ENCODE measurements at regions not wholly inside any gene's neighbourhood (a gene's known extent, or its start where the extent isn't known, plus 50 kb on each side); places are given as distances from the start of the nearest gene placed in this dataset.
A peak's percentile ranks its signal among the peaks of the same experiment; 100 is the strongest.

- no peak for DNase-seq (ENCODE audit: low read depth)
- TF ChIP-seq, protein P1, sequence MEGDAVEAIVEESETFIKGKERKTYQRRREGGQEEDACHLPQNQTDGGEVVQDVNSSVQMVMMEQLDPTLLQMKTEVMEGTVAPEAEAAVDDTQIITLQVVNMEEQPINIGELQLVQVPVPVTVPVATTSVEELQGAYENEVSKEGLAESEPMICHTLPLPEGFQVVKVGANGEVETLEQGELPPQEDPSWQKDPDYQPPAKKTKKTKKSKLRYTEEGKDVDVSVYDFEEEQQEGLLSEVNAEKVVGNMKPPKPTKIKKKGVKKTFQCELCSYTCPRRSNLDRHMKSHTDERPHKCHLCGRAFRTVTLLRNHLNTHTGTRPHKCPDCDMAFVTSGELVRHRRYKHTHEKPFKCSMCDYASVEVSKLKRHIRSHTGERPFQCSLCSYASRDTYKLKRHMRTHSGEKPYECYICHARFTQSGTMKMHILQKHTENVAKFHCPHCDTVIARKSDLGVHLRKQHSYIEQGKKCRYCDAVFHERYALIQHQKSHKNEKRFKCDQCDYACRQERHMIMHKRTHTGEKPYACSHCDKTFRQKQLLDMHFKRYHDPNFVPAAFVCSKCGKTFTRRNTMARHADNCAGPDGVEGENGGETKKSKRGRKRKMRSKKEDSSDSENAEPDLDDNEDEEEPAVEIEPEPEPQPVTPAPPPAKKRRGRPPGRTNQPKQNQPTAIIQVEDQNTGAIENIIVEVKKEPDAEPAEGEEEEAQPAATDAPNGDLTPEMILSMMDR (IDR thresholded peaks at IDR 0.05; ENCODE audit: low read depth, low read length): no peak
- no peak for TF ChIP-seq POLR2A (IDR thresholded peaks at IDR 0.05; ENCODE audit: extremely low read depth, insufficient read length)
- TF ChIP-seq, protein P2, sequence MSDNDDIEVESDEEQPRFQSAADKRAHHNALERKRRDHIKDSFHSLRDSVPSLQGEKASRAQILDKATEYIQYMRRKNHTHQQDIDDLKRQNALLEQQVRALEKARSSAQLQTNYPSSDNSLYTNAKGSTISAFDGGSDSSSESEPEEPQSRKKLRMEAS (IDR thresholded peaks at IDR 0.05; ENCODE audit: low read depth, low read length): no peak
- TF ChIP-seq MYC (IDR thresholded peaks at IDR 0.05; ENCODE audit: low read depth, low read length): no peak
Observed at GRCh38 chr6:41464481-41464880, 81.7 kb upstream of the FOXP4 start.

GRCh38 chr6:41466437-41466990, 79.7 kb upstream of the FOXP4 start:
- DNase-seq (ENCODE audit: low read depth): peak; percentile 80
- TF ChIP-seq POLR2A (IDR thresholded peaks at IDR 0.05; ENCODE audit: extremely low read depth, insufficient read length) (no peak), MYC (IDR thresholded peaks at IDR 0.05; ENCODE audit: low read depth, low read length) (no peak)
- TF ChIP-seq, protein P1 (IDR thresholded peaks at IDR 0.05; ENCODE audit: low read depth, low read length): no peak
- TF ChIP-seq, protein P2 (IDR thresholded peaks at IDR 0.05; ENCODE audit: low read depth, low read length): no peak
- H3K4me3 ChIP-seq (ENCODE audit: low read depth, low read length): no peak overlapping the region

More at GRCh38 chr6:41464481-41464880, 81.7 kb upstream of the FOXP4 start:
- H3K4me3 ChIP-seq (ENCODE audit: low read depth, low read length): no peak overlapping the region

GRCh38 chr6:41467061-41467460, 79.1 kb upstream of the FOXP4 start:
- no peak overlapping the region for H3K4me3 ChIP-seq (ENCODE audit: low read depth, low read length)
- DNase-seq (ENCODE audit: low read depth): no peak
- TF ChIP-seq, protein P2 (IDR thresholded peaks at IDR 0.05; ENCODE audit: low read depth, low read length): no peak
- TF ChIP-seq MYC (IDR thresholded peaks at IDR 0.05; ENCODE audit: low read depth, low read length): no peak

DNA sequence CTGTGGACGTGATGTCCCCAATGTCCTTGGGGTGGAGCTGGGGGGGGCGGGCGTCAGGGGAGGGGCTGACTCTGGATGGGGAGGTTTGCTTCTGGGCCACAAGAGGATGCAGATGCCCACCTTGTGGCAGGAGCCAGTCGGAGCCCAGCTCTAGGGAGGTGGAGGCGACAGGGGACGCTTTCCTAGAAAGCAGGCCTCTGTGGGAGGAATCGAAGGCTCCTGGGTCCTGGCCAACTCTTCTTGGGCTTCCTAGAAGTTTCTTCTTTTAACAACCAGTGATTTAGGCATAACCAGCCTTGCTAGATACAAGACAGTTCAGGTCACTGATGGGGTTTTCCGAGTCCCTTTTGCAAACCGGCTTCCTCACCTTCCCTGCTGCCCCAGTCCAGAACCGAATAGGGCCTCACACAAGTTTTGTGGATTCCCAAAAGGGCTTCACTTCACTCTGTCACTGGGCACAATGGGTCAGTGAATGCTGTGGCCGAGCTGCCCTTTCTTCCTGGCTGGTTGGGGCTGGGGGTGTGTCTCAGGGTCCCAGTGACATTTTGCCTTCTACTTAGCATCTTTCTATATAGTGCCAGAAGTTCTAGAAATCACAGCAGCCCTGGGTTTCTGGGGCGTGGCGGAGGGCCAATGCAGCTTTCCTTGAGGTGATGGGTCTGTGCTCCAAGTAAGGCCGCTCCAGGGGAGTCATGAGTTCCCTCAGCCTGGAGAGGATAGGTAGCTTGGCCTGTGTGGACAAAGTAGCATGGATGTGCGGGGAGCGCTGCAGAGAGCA, 78.4 kb upstream of the FOXP4 start:
- no peak overlapping the region for H3K4me3 ChIP-seq (ENCODE audit: low read depth, low read length)
- TF ChIP-seq, protein P1 (IDR thresholded peaks at IDR 0.05; ENCODE audit: low read depth, low read length): no peak
- no peak for TF ChIP-seq POLR2A (IDR thresholded peaks at IDR 0.05; ENCODE audit: extremely low read depth, insufficient read length)
- TF ChIP-seq, protein P2 (IDR thresholded peaks at IDR 0.05; ENCODE audit: low read depth, low read length): no peak
- no peak for TF ChIP-seq MYC (IDR thresholded peaks at IDR 0.05; ENCODE audit: low read depth, low read length)
- DNase-seq (ENCODE audit: low read depth): no peak

- no peak overlapping the region for H3K4me3 ChIP-seq (ENCODE audit: low read depth, low read length)
- DNase-seq (ENCODE audit: low read depth): no peak
- no peak for TF ChIP-seq POLR2A (IDR thresholded peaks at IDR 0.05; ENCODE audit: extremely low read depth, insufficient read length)
- TF ChIP-seq MYC (IDR thresholded peaks at IDR 0.05; ENCODE audit: low read depth, low read length): no peak
- TF ChIP-seq, protein P2 (IDR thresholded peaks at IDR 0.05; ENCODE audit: low read depth, low read length): no peak
- TF ChIP-seq, protein P1 (IDR thresholded peaks at IDR 0.05; ENCODE audit: low read depth, low read length): no peak
Observed at GRCh38 chr6:41469156-41470028, 76.8 kb upstream of the FOXP4 start.

Data from NB4 (cell line).